IMR-90 (cell line): ENCODE measurements at regions not wholly inside any gene's neighbourhood (a gene's known extent, or its start where the extent isn't known, plus 50 kb on each side); places are given as distances from the start of the nearest gene placed in this dataset.

Experiments
- ATAC-seq: fragments of 200-7000 bp; cut with Tn5 transposase; 2 replicates; pipeline ENCODE4 v1.9.1; 2020; ENCODE audit warnings: low read depth, mild to moderate bottlenecking, moderate library complexity
- BruUV-seq: library from RNA; stranded (reverse); fragments of 400-500 nt; replicated peaks from 2 replicates; lab custom pipeline; 2021; lab: Mats Ljungman, UMichigan
- CTCF ChIA-PET: fragments of 300-600 bp; formaldehyde crosslinking; extraction: SDS; loops from one replicate; lab custom pipeline; 2021; ENCODE audit warnings: antibody characterized with exemption; lab: Yijun Ruan, JAX
- POLR2A ChIA-PET: fragments of 300-600 bp; sonication (Branson Sonifier 250); formaldehyde crosslinking; loops from one replicate; lab custom pipeline; 2022; ENCODE audit warnings: antibody characterized with exemption; ENCODE audit not compliant: unreplicated experiment; lab: Charles Lee
- DNase-seq: peaks from one replicate; pipeline ENCODE4 v3.0.0; 2013
- H2AFZ ChIP-seq: replicated peaks from 2 replicates; pipeline ENCODE3; 2013; ENCODE audit warnings: low read length, mild to moderate bottlenecking; ENCODE audit not compliant: poor library complexity
- H2AK5ac ChIP-seq: 2 replicates; pipeline ENCODE4 v1.6.1; 2013; ENCODE audit warnings: low read depth, low read length, inconsistent platforms
- H2AK9ac ChIP-seq: replicated peaks from 2 replicates; pipeline ENCODE3; 2013; ENCODE audit warnings: mild to moderate bottlenecking, low read depth, low read length, moderate library complexity; ENCODE audit not compliant: poor library complexity
- H2BK120ac ChIP-seq: 2 replicates; pipeline ENCODE4 v1.6.1; 2013; ENCODE audit warnings: low read depth, low read length, inconsistent platforms
- H2BK15ac ChIP-seq: 3 replicates; pipeline ENCODE4 v1.6.1; 2013; ENCODE audit warnings: low read depth, low read length, inconsistent platforms
- H2BK20ac ChIP-seq: 2 replicates; pipeline ENCODE4 v1.6.1; 2013; ENCODE audit warnings: low read depth, mild to moderate bottlenecking, inconsistent platforms, low read length, moderate library complexity
- H2BK5ac ChIP-seq: 2 replicates; pipeline ENCODE4 v1.6.1; 2013; ENCODE audit warnings: mild to moderate bottlenecking, low read depth, low read length, inconsistent platforms; ENCODE audit not compliant: poor library complexity, severe bottlenecking
- H3K14ac ChIP-seq: replicated peaks from 2 replicates; pipeline ENCODE4 v1.6.1; 2013; ENCODE audit warnings: low read depth, low read length, inconsistent platforms
- H3K18ac ChIP-seq: 2 replicates; pipeline ENCODE4 v1.6.1; 2013; ENCODE audit warnings: low read depth, low read length, control low read depth
- H3K23ac ChIP-seq: 2 replicates; pipeline ENCODE4 v1.6.1; 2013; ENCODE audit warnings: low read depth, low read length, inconsistent platforms
- H3K27ac ChIP-seq: 2 replicates; pipeline ENCODE4 v1.5.1; 2013; ENCODE audit warnings: mild to moderate bottlenecking, control low read depth, low read length; ENCODE audit not compliant: insufficient read depth
- H3K27me3 ChIP-seq: 2 replicates; pipeline ENCODE4 v1.6.1; 2013; ENCODE audit warnings: low read length; ENCODE audit not compliant: control insufficient read depth, insufficient read depth
- H3K36me3 ChIP-seq: 2 replicates; pipeline ENCODE4 v1.6.1; 2013; ENCODE audit warnings: low read length, mixed read lengths; ENCODE audit not compliant: control insufficient read depth, insufficient read depth
- H3K4ac ChIP-seq: 2 replicates; pipeline ENCODE4 v1.6.1; 2013; ENCODE audit warnings: low read depth, low read length, inconsistent platforms
- H3K4me1 ChIP-seq: 2 replicates; pipeline ENCODE4 v1.6.1; 2013; ENCODE audit warnings: low read length, mixed read lengths; ENCODE audit not compliant: control insufficient read depth, insufficient read depth
- H3K4me2 ChIP-seq: 2 replicates; pipeline ENCODE4 v1.6.1; 2013; ENCODE audit warnings: low read depth, mild to moderate bottlenecking, control low read depth, low read length, moderate library complexity
- H3K4me3 ChIP-seq: 2 replicates; pipeline ENCODE4 v1.5.1; 2013; ENCODE audit warnings: low read depth, mild to moderate bottlenecking, control low read depth, low read length, moderate library complexity; ENCODE audit not compliant: insufficient read depth
- H3K56ac ChIP-seq: 2 replicates; pipeline ENCODE4 v1.6.1; 2013; ENCODE audit warnings: low read length, inconsistent platforms; ENCODE audit not compliant: insufficient read depth; ENCODE audit errors: extremely low read depth
- H3K79me1 ChIP-seq, 2 experiments: 2 replicates each; pipeline ENCODE4 v1.6.1; 2013; ENCODE audit warnings: low read length in 2 of 2, inconsistent platforms in 1 of 2, low read depth in 1 of 2
- H3K9ac ChIP-seq: 2 replicates; pipeline ENCODE4 v1.6.1; 2013; ENCODE audit warnings: low read depth, low read length, control low read depth
- H3K9me1 ChIP-seq: 2 replicates; pipeline ENCODE4 v1.6.1; 2013; ENCODE audit warnings: low read length, inconsistent platforms; ENCODE audit not compliant: insufficient read depth
- H3K9me3 ChIP-seq: 2 replicates; pipeline ENCODE4 v1.6.1; 2013; ENCODE audit warnings: low read length; ENCODE audit not compliant: control insufficient read depth, insufficient read depth
- H4K20me1 ChIP-seq: 2 replicates; pipeline ENCODE4 v1.6.1; 2013; ENCODE audit warnings: low read length, inconsistent platforms; ENCODE audit not compliant: insufficient read depth
- H4K5ac ChIP-seq: 2 replicates; pipeline ENCODE4 v1.6.1; 2013; ENCODE audit warnings: mild to moderate bottlenecking, low read depth, low read length, control low read depth
- H4K8ac ChIP-seq, 2 experiments: 2 replicates each; pipeline ENCODE4 v1.6.1; 2013; ENCODE audit warnings: low read depth in 2 of 2, low read length in 2 of 2, control low read depth in 1 of 2, inconsistent platforms in 1 of 2
- H4K91ac ChIP-seq: 2 replicates; pipeline ENCODE4 v1.6.1; 2013; ENCODE audit warnings: low read depth, low read length, inconsistent platforms; ENCODE audit not compliant: insufficient read depth
- BHLHE40 ChIP-seq: fragments of 150-350 bp; IDR thresholded peaks from 2 replicates; pipeline ENCODE4 v1.6.1; 2016; ENCODE audit warnings: mild to moderate bottlenecking, low read depth, low read length
- POLR2A ChIP-seq: IDR thresholded peaks from 2 replicates; pipeline ENCODE4 v1.6.1; 2012; ENCODE audit warnings: mild to moderate bottlenecking, low read depth, low read length
- WGBS, 2 experiments: methylation state at CpG; one replicate each; pipeline versions ENCODE4 v1.1.5 to v1.1.7; 2013; ENCODE audit warnings: missing lambda C conversion rate in 2 of 2; ENCODE audit not compliant: insufficient read length in 1 of 2; ENCODE audit errors: extremely low coverage in 2 of 2; 5-methylcytosine and 5-hydroxymethylcytosine counted together
- dilution Hi-C: fragments of 300-500 bp; cut with HindIII; formaldehyde crosslinking; loops from one replicate; pipeline ENCODE4 v1.14.3; 2018; ENCODE audit warnings: low sequenced_read_pairs; ENCODE audit not compliant: unreplicated experiment
- in situ Hi-C: fragments of 300-500 bp; cut with MboI; formaldehyde crosslinking; loops from 3 replicates; pipeline ENCODE4 v1.14.3; 2019; ENCODE audit warnings: low sequenced_read_pairs, inconsistent platforms, mixed read lengths
- intact Hi-C: fragments of 100-400 bp; cut with micrococcal nuclease; formaldehyde crosslinking; loops from 2 replicates; pipeline ENCODE4 v1.10.0; 2022

DNA sequence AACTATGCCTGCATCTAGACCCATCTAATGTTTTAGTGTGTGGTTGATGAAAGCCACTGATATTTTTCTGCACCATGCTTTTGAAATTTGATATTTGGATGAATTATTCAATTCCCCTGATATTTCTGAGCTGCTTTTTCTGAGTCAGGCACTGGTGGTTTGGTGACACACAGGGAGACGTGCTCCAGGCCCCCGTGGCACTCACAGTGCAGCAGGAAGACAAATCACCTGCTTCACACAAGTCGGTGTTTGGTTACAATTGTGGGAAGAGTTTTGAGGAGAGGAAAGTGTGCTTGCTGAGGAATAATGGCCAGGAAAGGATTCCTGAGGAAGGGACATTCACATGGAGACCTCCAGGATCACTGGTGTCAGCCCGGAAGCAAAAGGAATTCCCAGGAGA is 179.7 kb downstream of the ACKR3 start:
- CTCF ChIA-PET, result interaction anchor here (0.6 kb wide), 1 partner anchor 57 kb away, joined by 3 read pairs; no protein-coding TSS in a partner anchor
- WGBS, 2 experiments, result 25% methylated on average over 2 of the region's 4 CpGs; no CpG with 5 or more reads in 1 of the 2 experiments

More for the DNA sequence above, 179.7 kb downstream of the ACKR3 start:
- Histone ChIP-seq H2AFZ (no peak overlapping the region), H2BK120ac (no peak overlapping the region), H3K4me2 (no peak overlapping the region), H2BK5ac (no peak overlapping the region), H2BK20ac (no peak overlapping the region), H3K14ac (no peak overlapping the region), H3K27ac (no peak overlapping the region), H2BK15ac (no peak overlapping the region), H3K4me1 (peaks cover 8% of the 10 kb centered on the region), H3K27me3 (peaks cover 31% of the 10 kb centered on the region), H2AK9ac (no peak overlapping the region), H3K56ac (no peak overlapping the region), H4K20me1 (no peaks in the 10 kb centered on the region), H3K23ac (no peak overlapping the region), H3K79me1 (no peaks in the 10 kb centered on the region), H3K9me3 (no peaks in the 10 kb centered on the region), H4K5ac (no peak overlapping the region), H3K4ac (no peak overlapping the region), H4K8ac (no peak overlapping the region), H3K18ac (no peak overlapping the region), H3K9ac (no peak overlapping the region), H3K4me3 (no peak overlapping the region), H2AK5ac (no peak overlapping the region), H3K9me1 (no peaks in the 10 kb centered on the region; the same call in 1 of the 2 replicates), H4K91ac (no peak overlapping the region), H3K36me3 (no peaks in the 10 kb centered on the region)
- dilution Hi-C loops (no loop called here), intact Hi-C loops (no loop called here), in situ Hi-C loops (no loop called here)
- ATAC-seq (no peak), DNase-seq (peak; percentile 46)
- POLR2A ChIA-PET, result no interaction called here
- TF ChIP-seq BHLHE40 (peak; percentile 3; the same call in 1 of the 2 replicates), POLR2A (no peak)
- no TSS peak for BruUV-seq
